HG03196 (cell line): ENCODE measurements at regions not wholly inside any gene's neighbourhood (a gene's known extent, or its start where the extent isn't known, plus 50 kb on each side); places are given as distances from the start of the nearest gene placed in this dataset.
"Not testable (repeated sequence)": the region's sequence is repeated elsewhere in the genome, so short reads cannot be mapped to it uniquely, and the experiment has no call there.

Source experiments
- ATAC-seq: cut with Tn5 transposase; IDR thresholded peaks from one replicate; pipeline ENCODE4 v1.9.1; 2021; ENCODE audit not compliant: unreplicated experiment

DNA sequence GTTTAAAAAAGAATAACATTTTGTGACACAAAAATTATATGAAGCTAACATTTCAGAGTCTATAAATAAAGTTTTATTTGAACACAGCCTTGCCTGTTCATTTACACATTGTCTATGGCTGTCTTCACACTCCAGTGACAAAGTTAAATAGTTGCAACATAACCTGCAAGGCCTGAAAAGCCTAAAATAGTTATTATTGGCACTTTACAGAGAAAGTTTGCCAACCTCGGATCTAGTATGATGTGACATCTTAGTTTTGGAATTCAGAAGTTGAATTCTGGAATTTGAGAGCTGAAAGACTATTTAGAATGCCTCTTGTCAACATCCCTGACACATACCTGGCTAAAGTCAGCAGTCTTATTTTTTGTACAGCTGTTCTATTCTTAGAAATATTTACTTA is 68.3 kb downstream of the DYRK2 start:
- ATAC-seq, result no peak

DNA sequence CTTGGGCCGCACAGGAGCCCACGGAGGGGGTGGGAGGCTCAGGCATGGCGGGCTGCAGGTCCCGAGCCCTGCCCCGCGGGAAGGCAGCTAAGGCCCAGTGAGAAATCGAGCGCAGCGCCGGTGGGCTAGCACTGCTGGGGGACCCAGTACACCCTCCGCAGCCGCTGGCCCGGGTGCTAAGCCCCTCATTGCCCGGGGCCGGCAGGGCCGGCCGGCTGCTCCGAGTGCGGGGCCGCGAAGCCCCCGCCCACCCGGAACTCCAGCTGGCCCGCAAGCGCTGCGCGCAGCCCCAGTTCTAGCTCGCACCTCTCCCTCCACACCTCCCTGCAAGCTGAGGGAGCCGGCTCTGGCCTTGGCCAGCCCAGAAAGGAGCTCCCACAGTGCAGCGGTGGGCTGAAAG is 70.8 kb downstream of the DYRK2 start:
- not testable (repeated sequence) for ATAC-seq

DNA sequence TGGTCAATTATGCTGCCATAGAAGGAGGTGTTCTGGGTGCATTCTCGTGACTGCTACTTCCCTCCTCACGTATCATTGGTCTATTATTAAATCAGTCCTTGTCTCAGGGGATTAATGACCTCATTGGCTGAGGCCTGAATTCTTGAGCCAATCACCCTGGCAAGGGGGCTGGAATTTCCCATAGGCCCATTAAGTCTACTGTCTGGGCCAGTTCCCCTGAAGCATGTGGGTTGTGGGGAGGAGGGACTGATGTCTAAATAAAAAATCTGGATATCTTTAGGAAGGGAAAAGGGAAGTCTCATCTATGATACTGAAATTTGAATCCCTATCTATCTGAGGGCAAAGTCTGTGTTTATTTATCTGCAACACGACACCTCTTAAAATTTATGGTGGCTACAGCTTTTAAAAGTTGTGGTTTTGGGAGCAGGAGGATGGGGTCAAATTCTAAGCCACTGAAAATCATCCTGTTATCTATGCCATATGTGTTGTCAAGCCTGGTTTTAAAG is 71.9 kb downstream of the DYRK2 start:
- ATAC-seq, result no peak

DNA sequence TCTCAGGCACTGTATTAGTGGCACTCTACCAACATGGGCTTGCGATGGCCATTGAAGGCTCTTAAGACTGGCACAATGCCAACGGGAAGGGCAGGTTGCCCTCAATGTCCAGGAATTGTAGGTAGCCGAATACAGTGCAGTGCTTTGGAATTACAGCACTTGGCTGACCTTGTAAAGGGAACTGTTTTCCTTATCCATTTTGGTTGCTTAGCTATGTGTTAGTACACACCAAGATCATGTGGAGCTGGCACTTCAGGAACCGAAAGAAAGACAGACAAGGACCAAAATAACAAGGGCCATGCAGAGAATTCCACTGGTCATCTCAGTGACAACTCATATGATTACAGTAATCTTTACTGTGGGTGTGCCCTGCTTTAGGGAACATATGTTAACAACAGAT is 72.7 kb downstream of the DYRK2 start:
- no peak for ATAC-seq

DNA sequence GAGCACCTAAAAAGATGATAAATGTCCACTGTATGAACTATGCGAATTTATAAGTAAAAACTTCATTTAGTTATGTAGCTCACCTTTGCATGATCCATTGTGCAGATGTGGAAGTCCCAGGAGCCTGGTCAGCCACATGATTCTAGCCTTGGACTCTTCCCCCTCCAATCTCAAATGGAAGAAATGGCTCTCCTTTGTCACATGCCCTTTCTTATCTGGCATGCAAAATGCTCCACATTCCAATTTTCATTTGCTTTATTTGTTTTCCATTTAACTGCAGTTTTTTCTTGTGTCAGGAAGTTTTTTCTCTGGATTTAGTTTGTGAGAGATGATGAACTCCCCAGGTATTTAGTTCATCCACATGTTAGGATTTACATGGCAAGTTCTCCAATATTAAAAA is 73.8 kb downstream of the DYRK2 start:
- no peak for ATAC-seq

DNA sequence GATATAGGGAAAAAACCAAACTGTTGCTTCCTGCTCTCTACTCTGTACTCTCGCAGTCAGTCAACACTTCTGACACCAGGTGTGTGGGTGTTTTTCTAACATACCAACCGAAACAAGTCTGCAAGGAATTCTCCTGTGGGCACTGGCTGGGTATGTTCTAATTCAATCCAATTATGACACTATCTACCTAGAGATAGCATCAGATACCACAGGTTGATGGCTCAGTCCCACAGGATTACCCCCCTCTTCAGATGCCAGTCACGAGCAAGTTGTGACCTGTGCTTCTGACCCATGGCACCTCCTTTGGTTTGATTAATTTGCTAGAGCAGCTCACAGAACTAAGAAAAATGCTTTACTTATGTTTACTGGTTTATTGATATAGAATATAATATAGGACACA is 78.3 kb downstream of the DYRK2 start:
- ATAC-seq, result no peak

DNA sequence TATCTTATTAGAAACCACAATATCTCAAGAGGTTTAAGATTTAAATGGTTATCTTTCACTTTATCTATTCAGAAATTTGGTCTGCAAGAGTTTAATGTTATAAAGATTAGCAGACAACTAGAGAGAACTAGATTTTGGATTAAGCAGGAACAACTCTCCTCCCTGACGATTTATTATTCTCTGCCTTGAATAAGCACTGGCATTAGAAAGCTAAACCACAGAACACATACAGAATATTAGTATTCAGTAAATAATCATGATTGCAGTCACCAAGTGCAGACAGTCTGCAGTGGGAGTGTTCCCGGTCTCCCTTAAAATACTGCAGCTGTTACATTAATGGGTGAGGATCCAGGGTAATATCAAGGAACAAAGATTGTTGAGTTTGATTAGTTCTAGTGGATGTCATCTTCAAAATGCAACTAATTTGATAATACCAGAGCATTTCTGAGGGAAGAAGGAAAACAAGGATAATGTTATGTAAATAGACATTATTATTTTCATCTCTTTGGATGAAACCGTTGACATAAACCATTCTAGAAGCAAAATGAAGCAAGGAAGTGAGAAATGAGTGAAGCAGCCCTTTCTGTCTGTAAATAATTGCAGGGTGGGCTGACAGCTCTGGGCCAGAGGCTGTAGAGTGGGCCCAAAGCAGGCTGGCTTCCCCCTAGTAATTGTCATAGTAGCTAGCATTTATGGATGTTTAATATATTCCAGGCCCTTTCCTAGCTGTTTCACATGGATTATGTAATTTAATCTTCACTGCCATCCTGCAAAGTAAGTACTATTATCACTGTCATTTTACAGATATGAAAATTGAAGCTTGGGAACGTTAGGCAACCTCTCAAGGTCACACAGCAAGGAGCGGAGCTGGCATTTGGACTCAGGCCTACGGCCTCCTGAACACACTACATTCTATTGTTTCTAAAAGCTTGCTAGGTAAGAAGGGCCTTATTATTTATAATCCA is 79.4 kb downstream of the DYRK2 start:
- ATAC-seq, result no peak

DNA sequence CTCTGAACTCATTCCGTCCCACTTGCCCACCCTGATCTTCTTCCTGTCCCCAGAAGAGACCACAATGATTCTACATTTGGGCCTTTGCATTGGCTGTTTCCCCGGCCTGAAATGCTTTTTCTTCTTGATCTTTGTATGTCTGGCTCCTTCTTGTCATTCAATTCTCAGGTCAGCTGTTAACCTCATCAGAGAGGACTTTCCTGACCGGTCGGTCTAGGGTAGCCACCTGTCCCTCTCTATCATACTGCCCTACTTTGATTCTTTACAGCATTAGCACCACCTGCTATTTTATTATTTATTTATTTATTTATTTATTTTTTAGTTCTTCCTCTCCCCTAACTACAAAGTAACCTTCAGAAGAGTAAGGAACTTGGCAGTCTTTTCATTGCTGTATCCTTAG is 84.3 kb downstream of the DYRK2 start:
- no peak for ATAC-seq

DNA sequence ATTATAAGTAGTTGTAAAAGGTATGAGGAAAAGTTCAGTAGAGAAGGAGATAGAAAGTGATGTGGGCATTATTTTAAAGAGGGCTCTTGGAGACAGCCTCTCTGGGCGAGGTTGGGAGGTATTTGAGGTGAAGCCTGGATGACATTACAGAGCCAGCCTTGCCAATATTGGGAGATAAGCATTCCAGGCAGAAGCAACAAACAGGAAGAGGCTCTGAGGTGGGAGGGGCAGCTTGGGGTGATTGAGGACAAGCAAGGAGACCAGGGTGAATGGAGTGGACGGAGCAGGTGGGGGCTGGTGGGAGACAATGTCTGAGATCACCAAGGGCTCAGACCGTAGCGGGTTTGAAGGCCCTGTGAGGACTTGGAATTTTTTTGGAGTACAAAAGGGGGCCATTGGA is 87.3 kb downstream of the DYRK2 start:
- ATAC-seq, result no peak

DNA sequence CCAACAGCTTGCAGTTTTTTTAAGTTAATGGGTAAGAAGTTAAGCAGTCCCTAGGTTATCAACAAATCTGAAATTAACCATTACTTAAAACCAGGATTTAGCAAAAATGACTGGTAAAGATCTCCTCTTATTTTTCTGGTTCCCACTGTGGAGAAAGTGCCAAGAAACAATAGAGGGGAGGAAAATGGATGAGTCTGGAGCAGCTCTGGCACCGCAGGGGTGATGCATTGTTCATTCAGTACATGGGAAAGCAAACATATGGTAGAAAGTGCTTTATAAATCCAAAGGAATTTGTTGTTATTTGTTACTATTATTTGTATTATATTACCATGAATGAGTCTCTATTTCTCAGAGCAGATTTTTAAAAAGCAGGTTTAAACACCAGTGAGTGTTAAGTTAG is 92.2 kb downstream of the DYRK2 start:
- ATAC-seq, result no peak

DNA sequence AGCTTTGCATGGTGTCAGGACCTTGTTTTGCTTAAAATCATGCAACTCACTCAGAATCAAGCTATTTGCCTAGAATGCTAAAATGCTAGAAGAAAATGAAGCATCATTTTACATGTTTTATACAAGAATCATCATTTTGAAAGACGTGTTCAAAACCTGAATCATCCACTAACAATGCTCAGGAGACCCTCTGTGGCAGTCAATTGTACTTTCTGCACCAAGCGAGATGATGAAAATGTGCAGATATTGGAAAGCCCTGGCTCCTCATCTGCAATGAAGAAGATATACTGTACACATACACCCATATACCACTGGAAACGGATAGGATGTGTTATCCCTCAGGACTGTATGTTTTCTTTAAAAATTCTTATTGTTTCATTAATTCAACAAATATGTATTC is 92.7 kb downstream of the DYRK2 start:
- ATAC-seq, result no peak

DNA sequence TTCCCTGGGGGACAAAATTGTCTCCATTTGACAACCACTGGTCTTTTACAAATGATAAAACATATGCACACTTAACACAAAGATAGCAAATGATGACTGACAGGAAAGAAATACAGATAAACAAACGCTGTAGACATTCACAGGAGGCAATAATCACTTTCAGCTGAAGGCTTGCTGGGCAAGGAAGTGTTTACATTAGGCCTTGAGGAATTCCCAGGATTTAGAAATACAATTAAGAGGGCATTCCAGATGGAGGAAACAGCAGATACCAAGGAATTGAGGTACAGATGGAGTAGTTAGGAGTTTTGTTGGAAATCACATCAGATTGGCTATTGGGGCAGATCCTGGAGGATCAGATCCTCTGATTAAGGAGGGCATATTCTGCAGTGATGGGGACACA is 93.9 kb downstream of the DYRK2 start:
- no peak for ATAC-seq

DNA sequence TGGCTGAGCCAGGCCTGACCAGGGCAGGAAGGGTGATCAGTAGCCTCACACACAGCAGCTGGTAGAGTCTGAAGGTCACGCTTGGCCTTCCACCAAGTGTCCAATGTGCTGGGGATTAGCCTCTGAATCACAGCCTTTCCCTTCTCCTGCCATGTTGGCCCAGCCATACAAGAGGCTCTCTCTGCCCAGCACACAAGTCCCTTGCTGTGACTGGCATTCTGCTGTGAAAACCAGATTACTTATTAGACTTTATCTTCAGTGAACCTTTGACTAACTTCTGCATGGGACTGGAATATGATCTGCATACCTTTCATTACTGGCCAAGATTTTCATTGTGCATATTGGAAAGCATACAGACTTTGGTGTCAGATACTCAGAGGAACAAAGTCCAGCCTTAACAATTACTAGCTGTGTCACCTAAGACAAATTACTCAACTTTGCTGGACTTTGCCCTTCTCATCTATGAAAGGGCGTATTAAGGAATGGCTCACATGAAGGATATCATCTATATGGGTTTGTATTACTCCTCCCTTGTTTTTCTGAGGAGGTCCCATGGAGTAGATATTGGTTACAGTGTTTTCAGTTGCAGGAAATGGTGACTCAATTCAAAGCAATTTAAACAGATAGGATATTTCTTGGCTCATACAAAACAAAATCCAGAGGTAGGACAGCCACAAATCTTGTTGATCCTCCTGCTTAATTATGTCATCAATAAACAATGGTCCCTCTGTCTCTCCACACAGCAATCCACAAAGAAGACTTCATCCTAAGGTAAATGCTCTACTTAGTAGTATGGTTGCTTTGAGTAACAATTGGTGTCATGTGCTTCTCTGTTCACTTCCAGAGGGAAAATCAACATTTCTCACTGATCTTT is 99.6 kb downstream of the DYRK2 start:
- ATAC-seq, result no peak

DNA sequence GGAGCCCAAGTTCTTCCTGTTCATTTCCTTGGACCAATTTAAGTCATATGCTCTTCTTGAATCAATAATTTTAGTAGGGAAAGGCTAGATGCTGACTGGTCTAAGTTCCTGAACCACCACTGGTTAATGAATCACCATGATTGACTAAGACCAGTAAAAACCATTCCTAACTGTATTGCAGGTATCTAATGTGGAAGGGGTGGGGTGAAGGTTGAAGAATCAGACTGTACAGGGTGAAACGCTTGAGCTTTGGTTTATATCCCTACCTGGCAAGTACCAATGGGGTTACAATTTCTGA is 100.1 kb downstream of the DYRK2 start:
- ATAC-seq, result no peak

DNA sequence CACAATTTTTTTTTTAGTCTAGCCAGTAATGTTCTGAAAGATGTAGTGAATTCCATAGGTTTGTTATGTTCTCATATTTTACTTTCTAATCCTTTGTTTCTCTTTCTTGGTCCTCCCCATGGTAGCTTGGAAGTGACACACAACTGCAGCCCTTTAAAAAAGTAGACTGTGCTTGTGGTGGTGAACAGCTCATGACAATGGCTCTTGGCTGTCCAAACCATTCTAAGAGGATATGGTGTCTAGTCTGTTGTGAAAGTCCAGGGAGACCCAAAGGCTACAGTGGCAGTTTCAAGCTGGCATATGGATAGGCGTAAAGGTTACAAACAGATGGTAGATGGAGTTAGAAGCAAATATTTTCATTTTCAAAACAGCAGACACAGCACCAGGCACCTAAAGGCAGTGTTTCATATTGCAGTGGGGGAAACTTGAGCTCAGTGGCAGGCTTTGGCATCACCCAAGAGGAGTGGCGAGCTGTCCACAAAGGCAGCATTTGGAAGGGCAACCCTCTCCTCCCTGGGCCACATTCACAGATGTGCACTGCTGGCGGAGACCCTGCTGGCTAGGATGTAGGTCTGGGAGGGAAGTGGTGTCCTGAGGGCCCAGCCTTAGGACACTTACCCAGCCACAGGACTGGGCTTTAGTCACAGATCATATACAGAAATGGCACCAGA is 102.1 kb downstream of the DYRK2 start:
- ATAC-seq, result no peak

DNA sequence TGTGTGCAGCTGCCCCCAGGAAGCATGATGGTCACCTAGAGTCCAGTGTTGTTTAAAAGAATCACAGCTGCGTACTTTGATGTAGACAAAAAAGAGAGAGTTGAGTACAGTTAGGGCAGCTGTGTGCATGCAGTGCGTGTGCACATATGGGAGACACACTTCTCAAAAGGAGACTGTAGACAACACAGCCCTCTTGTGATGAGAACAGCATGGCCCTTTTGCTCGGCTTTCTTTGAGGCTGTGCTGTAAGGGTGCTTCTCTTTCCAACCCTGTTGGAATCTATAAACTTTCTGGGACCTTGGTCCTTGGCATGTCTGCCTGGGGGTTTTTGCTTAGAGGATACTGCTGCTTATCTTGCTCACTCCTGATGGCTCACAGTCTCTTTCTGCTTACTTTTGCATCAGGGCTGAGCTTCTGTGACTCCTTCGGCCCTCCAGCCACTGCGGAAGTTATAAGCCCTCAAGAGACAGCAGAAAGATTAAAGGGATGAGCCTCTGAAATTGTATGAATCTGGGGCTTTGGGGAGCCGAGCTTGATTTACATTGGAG is 102.9 kb downstream of the DYRK2 start:
- no peak for ATAC-seq

DNA sequence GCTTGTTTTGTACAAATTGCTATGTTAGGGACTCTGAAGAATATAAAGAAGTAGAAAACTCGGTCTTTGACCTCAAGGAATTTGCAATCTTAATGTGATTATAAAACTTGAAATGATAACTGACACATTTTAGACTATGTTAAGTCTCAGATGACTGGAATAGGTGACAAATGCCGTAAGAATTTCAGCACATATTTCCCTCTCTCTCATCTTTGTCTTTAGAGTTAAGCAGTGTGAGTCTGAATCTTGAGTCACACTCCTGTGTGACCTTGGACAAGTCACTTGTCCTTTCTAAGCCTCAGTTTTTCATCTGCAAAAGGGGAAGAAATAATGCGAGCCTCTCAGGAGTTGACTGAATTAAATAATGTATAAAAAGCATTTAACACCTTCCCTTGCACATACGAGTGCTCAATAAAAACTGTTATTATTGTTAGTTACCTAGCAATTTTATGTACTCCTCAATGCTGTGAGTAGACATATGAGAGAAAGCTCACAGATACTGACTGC is 103.7 kb downstream of the DYRK2 start:
- ATAC-seq, result no peak

DNA sequence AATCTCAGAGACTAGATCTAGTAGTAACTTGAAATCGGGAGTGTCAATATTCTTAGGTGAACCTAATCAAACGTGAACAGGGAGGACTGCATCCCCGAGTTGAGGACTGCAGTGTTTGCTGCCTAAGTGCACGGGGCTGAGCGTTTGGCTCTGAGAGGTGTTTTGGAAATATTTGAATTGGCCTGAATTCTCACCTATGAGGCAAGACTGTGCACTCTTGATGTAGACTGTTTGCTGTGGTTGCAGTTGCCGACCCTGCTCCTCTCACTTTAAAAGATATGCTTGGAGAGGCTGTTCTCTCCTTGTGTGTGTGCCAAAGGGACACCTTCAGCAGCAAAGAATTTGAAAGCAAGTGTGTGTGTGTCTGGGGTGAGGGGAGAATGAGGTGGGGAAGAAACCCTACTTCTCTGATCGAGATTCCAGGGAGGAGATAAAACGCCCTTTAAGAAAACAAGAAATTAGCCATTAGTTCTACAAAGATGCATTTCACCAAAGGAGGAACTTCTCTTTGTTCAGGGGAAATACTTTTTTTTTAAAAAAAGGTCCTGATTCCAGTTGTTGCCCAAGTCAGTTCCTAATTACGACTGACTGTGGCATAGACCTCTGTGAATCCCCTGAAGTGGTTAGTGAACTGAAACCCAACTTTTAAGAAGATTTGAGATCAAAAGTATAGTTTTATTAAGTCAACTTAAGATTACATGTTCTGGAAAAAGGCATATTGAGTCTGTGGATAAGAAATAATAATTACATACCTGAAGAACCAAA is 106.6 kb downstream of the DYRK2 start:
- ATAC-seq, result no peak

DNA sequence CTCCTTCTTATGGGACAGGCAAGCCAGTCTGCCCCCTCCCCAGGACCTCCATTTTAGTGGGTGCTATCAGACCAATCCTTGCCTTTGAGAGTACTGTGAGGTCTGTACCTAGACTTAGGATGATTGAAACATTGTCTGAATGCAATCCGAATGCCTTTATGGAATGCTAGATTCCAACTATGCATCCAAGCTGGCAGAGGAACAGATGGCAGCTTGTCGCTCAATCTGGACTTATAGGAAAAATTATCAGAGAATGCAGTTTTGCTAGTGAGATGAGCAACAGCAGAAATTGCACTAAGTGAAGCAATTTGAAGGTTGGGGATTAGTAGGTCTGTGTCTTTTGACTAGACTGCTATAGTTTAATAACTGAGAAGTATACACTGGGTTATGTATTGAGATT is 109.1 kb downstream of the DYRK2 start:
- ATAC-seq, result no peak

DNA sequence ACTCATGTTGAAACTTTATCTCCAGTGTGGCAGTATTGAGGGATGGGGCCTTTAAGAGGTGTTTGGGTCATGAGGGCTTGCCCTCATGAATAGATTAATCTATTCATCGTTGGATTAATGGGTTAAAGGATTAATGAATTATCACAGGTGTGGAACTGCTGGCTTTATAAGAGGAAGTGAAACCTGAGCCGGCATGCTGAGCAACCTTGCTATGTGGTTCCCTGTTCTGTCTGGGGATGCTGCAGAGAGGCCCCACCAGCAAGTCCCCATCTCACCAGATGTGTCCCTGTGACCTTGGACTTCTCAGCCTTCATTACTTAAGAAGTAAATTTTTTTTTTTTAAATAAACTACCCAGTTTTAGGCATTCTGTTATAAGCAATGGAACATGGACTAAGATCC is 109.6 kb downstream of the DYRK2 start:
- ATAC-seq, result peak; percentile 98
